ENCODE measurements at regions not wholly inside any gene's neighbourhood (a gene's known extent, or its start where the extent isn't known, plus 50 kb on each side); places are given as distances from the start of the nearest gene placed in this dataset.

- TF ChIP-seq, protein P1, sequence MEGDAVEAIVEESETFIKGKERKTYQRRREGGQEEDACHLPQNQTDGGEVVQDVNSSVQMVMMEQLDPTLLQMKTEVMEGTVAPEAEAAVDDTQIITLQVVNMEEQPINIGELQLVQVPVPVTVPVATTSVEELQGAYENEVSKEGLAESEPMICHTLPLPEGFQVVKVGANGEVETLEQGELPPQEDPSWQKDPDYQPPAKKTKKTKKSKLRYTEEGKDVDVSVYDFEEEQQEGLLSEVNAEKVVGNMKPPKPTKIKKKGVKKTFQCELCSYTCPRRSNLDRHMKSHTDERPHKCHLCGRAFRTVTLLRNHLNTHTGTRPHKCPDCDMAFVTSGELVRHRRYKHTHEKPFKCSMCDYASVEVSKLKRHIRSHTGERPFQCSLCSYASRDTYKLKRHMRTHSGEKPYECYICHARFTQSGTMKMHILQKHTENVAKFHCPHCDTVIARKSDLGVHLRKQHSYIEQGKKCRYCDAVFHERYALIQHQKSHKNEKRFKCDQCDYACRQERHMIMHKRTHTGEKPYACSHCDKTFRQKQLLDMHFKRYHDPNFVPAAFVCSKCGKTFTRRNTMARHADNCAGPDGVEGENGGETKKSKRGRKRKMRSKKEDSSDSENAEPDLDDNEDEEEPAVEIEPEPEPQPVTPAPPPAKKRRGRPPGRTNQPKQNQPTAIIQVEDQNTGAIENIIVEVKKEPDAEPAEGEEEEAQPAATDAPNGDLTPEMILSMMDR (IDR thresholded peaks at IDR 0.05 in 4 of 5, conservative IDR thresholded peaks at IDR 0.05 in 1 of 5): no peak
- no peak for TF ChIP-seq POLR2A (IDR thresholded peaks at IDR 0.05)
These were observed 50.0 kb upstream of the KMT2E start for GRCh38 chr7:104963991-104964385.

Data from gastrocnemius medialis (tissue), 4 donors.